HG03064 (cell line): ENCODE measurements at regions not wholly inside any gene's neighbourhood (a gene's known extent, or its start where the extent isn't known, plus 50 kb on each side); places are given as distances from the start of the nearest gene placed in this dataset.
"Not testable (repeated sequence)": the region's sequence is repeated elsewhere in the genome, so short reads cannot be mapped to it uniquely, and the experiment has no call there.

Source experiments
- ATAC-seq: cut with Tn5 transposase; IDR thresholded peaks from one replicate; pipeline ENCODE4 v1.9.1; 2021; ENCODE audit warnings: low read depth; ENCODE audit not compliant: unreplicated experiment

- ATAC-seq, result no peak
These were observed 914.5 kb downstream of the NLGN4X start for GRCh38 chrX:5314148-5314547.

GRCh38 chrX:5307416-5307815 is 921.3 kb downstream of the NLGN4X start:
- no peak for ATAC-seq

DNA sequence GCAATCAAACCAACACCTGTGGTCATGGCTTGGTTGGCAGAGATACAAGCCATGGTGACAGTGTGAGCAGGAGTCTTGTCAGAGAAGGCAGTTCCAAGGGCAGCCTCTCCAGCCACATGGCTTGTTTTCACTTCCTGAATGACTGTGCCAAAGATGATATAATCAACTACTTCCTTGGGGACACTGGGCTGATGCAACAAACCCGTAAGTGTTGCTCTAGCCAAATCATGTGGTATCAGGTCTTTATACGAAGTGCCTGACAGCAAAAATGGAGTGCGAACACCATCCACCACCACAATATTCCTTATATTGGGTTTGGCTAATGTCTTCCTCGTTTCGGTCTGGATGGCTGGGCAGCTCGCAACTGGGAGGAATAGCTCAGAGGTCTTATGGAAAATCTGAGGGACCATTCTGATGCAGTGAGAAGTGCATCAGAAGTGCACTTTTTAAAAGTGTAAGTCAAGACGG is 922.0 kb downstream of the NLGN4X start:
- ATAC-seq, result no peak

DNA sequence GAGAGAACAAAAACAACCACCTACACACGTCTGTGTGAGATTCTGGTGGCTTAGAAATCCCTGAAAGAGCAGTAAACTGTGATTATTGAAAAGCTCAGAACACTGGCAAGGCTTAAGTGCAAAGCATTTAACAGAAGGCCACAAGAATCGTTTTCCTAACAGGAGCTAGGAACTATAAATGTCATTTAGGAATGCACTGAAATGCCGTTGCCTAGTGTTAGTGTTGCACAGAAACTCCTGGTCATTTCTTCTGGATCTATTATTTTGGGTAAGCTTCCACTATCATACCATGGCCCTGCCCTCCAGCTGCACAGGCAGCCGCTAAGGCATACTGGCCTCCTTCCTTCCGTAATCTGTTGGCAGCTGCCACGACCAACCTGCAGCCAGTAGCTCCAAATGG is 923.2 kb downstream of the NLGN4X start:
- no peak for ATAC-seq

DNA sequence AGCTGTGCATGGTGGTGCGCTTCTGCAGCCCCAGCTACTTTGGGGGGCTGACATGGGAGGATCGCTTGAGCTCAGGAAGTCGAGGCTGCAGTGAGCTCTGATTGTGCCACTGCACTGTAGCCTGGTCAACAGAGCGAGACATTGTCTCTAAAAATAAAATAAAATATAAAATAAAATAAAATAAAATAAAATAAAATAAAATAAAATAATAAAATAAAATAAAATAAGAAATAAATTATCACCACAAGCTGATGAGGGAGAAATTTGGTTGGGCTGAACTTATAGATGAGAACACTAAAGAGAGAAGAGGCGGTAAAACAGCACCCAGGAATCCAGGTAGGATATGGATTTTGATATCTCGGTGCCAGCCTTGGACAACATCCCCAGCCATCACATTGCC is 933.7 kb downstream of the NLGN4X start:
- ATAC-seq, result no peak

GRCh38 chrX:5290635-5291034 is 938.0 kb downstream of the NLGN4X start:
- ATAC-seq, result no peak

DNA sequence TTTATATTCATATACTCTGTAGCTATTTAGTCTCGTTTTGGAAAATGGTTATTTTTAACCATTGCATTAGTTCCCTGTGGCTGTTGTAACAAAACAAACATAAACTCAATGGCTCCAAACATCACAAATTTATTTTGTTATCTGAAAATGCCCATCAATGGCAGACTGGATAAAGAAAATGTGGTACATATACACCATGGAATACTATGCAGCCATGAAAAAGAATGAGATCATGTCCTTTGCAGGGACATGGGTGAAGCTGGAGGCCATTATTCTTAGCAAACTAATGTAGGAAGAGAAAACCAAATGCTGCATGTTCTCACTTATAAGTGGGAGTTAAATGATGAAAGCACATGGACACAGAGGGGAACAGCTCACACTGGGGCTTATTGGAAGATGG is 938.7 kb downstream of the NLGN4X start:
- not testable (repeated sequence) for ATAC-seq

GRCh38 chrX:5278908-5279307 is 949.8 kb downstream of the NLGN4X start:
- no peak for ATAC-seq

GRCh38 chrX:5265324-5265850 is 963.3 kb downstream of the NLGN4X start:
- no peak for ATAC-seq

DNA sequence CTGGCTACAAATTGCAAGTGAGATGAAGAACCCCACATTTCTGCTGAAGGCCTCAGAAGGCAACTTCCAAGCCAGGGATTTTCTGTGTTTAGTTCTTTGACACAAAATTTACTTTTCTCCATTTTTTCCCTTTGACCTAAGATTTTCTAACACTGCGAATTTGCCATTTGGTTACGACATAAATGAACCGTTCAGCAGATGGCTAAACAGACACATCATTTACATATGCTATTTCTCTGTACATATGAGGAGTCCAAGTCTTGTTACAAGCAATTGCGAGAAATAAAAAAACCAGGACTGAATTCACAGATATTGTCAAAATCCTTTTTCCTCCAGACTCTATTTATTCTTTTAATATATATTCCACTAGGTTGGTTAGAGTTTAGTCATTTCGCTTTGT is 978.6 kb downstream of the NLGN4X start:
- ATAC-seq, result no peak

DNA sequence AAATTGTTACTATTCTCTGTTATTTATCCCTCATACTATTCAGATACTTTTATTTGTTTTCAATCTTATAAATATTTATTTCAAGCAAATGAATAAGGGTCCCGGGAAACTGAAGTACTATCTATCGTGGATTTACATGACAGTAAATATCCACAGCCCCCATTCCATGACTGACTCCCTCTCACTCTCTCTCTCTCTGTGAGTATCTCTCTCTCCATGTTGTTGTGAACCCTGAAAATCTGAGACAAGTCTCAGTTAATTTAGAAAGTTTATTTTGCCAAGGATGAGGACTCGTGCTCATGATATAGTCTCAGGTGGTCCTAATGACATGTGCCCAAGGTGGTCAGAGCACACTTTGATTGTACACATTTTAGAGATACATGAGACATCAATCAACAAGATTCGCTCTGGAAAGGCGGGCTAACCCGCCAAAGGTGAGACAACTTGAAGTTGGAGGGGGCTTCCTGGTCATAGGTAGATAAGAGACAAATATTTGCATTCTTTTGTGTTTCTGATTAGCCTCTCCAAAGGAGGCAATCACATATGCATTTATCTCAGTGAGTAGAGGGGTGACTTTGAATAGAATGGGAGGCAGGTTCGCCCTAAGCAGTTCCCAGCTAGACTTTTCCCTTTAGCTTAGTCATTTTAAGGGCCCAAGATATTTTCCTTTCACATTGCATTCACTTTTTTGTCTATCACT is 986.4 kb downstream of the NLGN4X start:
- ATAC-seq, result no peak

GRCh38 chrX:5236749-5237148 is 991.9 kb downstream of the NLGN4X start:
- no peak for ATAC-seq

DNA sequence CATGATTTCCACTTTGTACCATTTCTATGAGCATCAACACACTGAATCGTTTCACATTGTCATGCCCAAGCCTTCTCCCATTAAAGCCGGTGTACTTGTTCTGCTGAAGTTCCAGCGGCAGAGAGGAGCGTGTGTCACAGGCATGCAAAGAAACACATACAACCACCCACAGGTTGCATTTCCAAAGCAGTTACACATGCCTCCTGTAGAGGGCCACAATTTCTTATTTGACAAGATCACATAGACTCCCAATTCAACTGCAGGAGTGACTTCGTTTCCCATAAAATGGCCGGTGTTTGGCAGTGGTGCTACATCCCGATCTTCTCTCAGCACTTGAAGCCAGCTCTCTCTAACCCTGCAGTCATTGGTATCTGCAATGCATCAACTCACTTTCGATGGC is 992.6 kb downstream of the NLGN4X start:
- no peak for ATAC-seq

- no peak for ATAC-seq
These were observed 994.8 kb downstream of the NLGN4X start for GRCh38 chrX:5233830-5234229.

DNA sequence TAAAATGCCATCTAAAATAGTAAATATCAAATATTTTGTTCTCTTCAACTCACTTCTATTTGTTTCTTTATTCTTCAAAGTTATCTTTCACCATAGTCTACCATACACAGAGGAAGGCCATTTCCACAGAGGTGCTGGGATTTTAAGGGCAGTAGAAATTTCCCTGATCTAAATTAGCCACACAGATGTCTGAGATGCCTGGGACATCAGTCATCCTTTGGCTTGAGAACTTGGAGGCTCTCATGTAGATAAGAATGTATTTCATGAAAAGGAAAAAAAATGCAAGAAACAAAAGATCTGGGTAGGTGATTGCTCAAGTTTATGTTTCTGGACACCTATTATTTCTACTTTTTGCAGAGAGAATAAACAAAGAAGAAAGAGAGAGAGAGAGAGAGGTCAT is 1008.2 kb downstream of the NLGN4X start:
- no peak for ATAC-seq

- ATAC-seq, result no peak
These were observed 1033.9 kb downstream of the NLGN4X start for GRCh38 chrX:5194806-5195205.

GRCh38 chrX:5180135-5180741 is 1048.4 kb downstream of the NLGN4X start:
- ATAC-seq, result no peak

DNA sequence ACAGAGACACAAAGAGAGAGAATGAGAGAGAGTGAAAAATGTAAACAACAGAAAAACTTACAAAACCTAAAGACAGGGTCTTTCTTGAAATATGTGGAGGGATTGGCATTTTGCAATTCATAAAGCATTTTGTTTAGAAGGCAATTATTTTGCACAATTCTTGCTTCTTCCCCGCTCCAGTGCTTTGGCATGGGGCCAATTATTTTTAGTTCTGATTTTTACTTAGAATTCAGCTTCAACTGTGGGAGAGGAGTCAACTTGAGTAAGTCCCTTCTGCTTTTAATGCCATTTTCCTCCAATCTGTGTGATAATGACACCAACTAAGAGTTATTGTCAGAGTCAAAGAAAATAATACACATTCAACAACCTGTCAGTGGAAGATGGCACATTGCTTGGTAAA is 1051.9 kb downstream of the NLGN4X start:
- ATAC-seq, result no peak

DNA sequence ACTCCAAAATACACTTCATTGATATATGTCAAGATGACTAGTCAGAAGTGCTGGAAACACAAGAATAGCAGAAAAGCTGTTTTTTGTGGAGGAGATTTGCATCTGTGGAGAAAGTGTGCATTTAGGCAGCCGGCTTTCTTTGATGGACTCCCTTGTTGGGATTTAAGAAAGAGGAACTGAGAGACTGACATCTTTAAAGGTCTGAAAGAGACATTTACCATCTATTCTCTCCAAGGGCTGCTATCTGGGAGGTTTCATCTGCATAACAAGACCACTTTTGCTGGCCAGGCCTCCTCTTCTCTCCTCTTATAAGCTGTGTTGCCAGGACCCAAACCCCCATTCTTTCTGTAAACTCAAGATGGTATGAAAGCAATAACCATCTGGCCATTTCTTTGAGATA is 1065.0 kb downstream of the NLGN4X start:
- no peak for ATAC-seq

- no peak for ATAC-seq
These were observed 1073.4 kb downstream of the NLGN4X start for GRCh38 chrX:5155301-5155700.

DNA sequence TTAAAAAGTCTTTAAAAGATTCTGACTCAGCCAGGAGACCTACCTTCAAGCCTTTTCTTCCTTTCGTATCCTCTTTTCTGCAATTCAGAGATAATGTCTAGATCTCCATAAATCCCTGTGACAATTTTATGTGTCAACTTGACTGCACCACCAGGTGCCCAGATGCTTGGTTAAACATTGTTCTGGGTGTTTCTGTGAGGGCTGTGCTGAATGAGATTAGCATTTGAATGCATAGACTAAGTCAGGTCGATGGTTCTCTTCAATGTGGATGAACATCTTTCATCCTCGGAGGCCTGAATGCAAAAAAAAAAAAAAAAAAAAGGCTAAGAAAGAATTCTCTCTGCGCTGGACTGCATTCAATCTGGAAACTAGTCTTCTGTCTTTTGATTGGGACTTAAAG is 1082.7 kb downstream of the NLGN4X start:
- no peak for ATAC-seq

- no peak for ATAC-seq
These were observed 1086.0 kb downstream of the NLGN4X start for GRCh38 chrX:5142644-5143043.
